ENCODE measurements at regions not wholly inside any gene's neighbourhood (a gene's known extent, or its start where the extent isn't known, plus 50 kb on each side); places are given as distances from the start of the nearest gene placed in this dataset.
"Not testable (repeated sequence)": the region's sequence is repeated elsewhere in the genome, so short reads cannot be mapped to it uniquely, and the experiment has no call there.

DNA sequence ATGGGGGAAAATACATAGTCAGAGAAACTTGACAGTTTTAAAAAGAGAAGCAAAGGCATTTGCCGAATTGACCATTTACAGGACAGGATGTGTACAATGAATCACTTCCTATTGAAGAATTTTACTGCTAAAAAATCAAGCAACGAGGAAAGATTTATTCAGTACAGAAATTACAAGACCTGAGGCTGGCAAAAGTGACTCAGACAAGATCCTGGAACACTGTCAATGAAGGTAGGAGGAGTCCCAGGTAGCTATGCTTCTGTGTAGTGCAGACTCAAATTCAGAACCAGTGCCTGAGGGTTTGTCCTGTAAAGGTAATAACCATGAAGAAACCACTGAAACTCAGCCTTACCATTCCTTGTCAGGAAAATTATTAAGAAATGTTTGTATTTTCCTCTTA, 120.9 kb downstream of the ZMAT3 start:
- DNase-seq (ENCODE audit: low spot score in 2 of 2, unreplicated experiment in 2 of 2) = no peak
- Mint-ChIP-seq H3K9me3 (peaks cover 20% of the 10 kb centered on the region), H3K4me1 (peaks cover 19% of the 10 kb centered on the region), H3K27ac (no peak overlapping the region), H3K36me3 (peaks cover 3% of the 10 kb centered on the region), H3K4me3 (no peak overlapping the region), H3K27me3 (ENCODE audit: low read depth) (no peaks in the 10 kb centered on the region)
- TF ChIP-seq, protein P1, sequence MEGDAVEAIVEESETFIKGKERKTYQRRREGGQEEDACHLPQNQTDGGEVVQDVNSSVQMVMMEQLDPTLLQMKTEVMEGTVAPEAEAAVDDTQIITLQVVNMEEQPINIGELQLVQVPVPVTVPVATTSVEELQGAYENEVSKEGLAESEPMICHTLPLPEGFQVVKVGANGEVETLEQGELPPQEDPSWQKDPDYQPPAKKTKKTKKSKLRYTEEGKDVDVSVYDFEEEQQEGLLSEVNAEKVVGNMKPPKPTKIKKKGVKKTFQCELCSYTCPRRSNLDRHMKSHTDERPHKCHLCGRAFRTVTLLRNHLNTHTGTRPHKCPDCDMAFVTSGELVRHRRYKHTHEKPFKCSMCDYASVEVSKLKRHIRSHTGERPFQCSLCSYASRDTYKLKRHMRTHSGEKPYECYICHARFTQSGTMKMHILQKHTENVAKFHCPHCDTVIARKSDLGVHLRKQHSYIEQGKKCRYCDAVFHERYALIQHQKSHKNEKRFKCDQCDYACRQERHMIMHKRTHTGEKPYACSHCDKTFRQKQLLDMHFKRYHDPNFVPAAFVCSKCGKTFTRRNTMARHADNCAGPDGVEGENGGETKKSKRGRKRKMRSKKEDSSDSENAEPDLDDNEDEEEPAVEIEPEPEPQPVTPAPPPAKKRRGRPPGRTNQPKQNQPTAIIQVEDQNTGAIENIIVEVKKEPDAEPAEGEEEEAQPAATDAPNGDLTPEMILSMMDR (IDR thresholded peaks at IDR 0.05; ENCODE audit: unreplicated experiment) = no peak

DNA sequence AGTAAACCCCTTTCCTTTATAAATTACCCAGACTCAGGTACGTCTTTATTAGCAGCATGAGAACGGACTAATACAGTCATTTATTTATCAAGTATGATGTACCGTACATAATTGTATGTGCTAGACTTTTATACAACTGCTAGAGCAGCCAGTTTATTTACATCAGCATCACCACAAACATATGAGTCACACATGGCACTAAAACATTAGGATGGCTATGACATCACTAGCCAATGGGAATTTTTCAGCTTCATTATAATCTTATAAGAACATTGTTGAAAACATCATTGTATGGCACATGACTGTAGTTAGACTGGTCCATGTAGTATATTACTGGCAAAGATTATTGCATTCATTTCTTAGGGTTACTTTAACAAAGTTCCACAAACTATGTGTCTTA, 121.7 kb downstream of the ZMAT3 start:
- Mint-ChIP-seq H3K4me1 (peaks cover 17% of the 10 kb centered on the region), H3K27ac (no peak overlapping the region), H3K9me3 (peaks cover 26% of the 10 kb centered on the region), H3K36me3 (peaks cover 3% of the 10 kb centered on the region), H3K4me3 (no peak overlapping the region), H3K27me3 (ENCODE audit: low read depth) (no peaks in the 10 kb centered on the region)
- no peak for DNase-seq (ENCODE audit: low spot score in 2 of 2, unreplicated experiment in 2 of 2)
- TF ChIP-seq, protein P1 (IDR thresholded peaks at IDR 0.05; ENCODE audit: unreplicated experiment) = no peak

DNA sequence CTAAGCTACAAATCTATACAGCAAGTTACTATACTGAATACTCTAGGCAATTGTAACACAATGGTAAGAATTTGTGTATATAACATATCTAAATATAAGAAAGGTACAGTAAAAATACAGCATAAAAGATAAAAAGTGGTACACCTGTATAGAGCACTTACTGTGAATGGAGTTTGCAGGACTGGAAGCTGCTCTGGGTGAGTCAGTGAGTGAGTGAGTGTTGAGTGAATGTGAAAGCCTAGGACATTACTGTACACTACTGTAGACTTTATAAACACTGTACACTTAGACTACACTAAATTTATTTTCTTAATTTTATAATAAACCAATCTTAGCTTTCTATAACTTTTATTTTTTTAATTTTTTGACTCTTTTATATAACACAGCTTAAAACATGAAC, 123.1 kb downstream of the ZMAT3 start:
- TF ChIP-seq, protein P1 (IDR thresholded peaks at IDR 0.05; ENCODE audit: unreplicated experiment) = no peak
- Mint-ChIP-seq H3K27ac (no peak overlapping the region), H3K9me3 (peaks cover 35% of the 10 kb centered on the region)

DNA sequence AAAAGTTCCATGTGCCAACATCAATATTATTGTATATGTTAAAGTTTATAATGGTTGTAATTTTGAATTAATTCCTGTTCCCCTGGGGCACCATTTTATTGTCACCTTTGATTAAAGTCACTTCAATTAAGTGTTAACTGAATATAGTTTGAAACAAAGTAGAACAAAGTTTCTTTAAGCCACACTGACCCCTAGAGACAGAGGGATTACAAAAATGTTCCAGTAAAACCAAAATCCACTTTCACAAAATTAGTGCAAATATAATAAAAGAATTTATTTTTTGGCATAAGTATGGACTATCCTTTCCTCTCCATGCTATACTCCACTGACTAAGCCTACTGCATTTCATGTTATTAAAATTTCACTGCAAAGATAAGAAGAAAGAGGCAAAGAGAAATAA, 123.9 kb downstream of the ZMAT3 start:
- TF ChIP-seq, protein P1 (IDR thresholded peaks at IDR 0.05; ENCODE audit: unreplicated experiment) = no peak
- DNase-seq (ENCODE audit: low spot score in 2 of 2, unreplicated experiment in 2 of 2) = no peak
- Mint-ChIP-seq H3K4me3 (no peak overlapping the region), H3K9me3 (peaks cover 41% of the 10 kb centered on the region), H3K36me3 (peaks cover 3% of the 10 kb centered on the region), H3K4me1 (peaks cover 2% of the 10 kb centered on the region), H3K27ac (no peak overlapping the region), H3K27me3 (ENCODE audit: low read depth) (no peaks in the 10 kb centered on the region)

More for the DNA sequence above, 123.1 kb downstream of the ZMAT3 start:
- H3K36me3 Mint-ChIP-seq = peaks cover 3% of the 10 kb centered on the region
- no peaks in the 10 kb centered on the region for H3K27me3 Mint-ChIP-seq (ENCODE audit: low read depth)
- no peak for DNase-seq (ENCODE audit: low spot score in 2 of 2, unreplicated experiment in 2 of 2)
- H3K4me1 Mint-ChIP-seq = peaks cover 8% of the 10 kb centered on the region
- no peak overlapping the region for H3K4me3 Mint-ChIP-seq

DNA sequence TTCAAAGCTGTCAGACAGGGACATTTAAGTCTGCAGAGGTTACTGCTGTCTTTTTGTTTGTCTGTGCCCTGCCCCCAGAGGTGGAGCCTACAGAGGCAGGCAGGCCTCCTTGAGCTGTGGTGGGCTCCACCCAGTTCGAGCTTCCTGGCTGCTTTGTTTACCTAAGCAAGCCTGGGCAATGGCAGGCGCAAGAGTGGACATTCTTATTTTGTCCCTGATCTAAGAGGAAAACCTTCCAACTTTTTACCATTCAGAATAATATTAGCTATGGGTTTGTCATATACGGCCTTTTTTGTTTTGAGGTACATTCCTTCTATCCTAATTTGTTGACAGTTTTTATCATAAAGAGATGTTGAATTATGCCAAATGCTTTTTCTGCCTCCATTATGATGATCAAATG, 129.3 kb downstream of the ZMAT3 start:
- H3K4me1 Mint-ChIP-seq; H3K27ac Mint-ChIP-seq; H3K4me3 Mint-ChIP-seq; H3K36me3 Mint-ChIP-seq; DNase-seq (ENCODE audit: low spot score in 2 of 2, unreplicated experiment in 2 of 2); H3K27me3 Mint-ChIP-seq (ENCODE audit: low read depth): not testable (repeated sequence)
- H3K9me3 Mint-ChIP-seq = peaks cover 38% of the 10 kb centered on the region

DNA sequence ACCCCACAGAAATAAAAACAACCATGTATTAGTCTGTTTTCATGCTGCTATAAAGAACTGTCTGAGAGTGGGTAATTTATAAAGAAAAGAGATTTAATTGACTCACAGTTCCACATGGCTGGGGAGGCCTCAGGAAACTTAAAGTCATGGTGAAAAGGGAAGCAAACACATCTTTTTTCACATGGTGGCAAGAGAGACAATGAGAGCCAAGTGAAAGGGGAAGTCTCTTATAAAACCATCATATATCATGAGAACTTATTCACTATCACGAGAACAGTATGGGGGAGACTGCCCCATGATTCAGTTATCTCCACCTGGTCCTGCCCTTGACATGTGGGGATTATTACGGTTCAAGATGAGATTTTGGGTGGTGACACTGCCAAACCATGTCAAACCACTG, 141.5 kb downstream of the ZMAT3 start:
- DNase-seq (ENCODE audit: low spot score in 2 of 2, unreplicated experiment in 2 of 2) = no peak
- Mint-ChIP-seq H3K4me3 (no peak overlapping the region), H3K9me3 (peaks cover 70% of the 10 kb centered on the region), H3K4me1 (no peaks in the 10 kb centered on the region), H3K27ac (no peak overlapping the region), H3K27me3 (ENCODE audit: low read depth) (no peaks in the 10 kb centered on the region), H3K36me3 (peaks cover 13% of the 10 kb centered on the region)
- TF ChIP-seq, protein P1 (IDR thresholded peaks at IDR 0.05; ENCODE audit: unreplicated experiment) = no peak
